ENCODE measurements at regions not wholly inside any gene's neighbourhood (a gene's known extent, or its start where the extent isn't known, plus 50 kb on each side); places are given as distances from the start of the nearest gene placed in this dataset.

DNA sequence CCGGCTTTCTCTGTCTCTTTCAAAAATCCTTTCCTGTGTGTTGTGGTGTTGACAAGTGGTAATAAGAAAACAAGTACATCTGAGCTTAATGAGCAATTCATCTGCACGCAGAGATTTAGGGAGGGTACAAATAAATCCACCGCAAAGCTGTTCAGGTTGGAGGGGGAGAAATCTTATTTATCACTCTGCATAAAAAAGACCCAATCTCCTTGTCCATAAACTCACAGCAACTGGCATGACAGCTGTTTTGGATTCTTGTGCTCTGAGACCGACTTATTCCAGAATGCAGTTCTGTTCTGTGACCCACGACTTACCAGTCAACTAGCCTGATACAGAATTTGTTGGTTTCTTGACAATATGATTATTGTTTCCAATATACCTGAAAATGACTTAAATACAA lies 380.1 kb downstream of the SOX11 start:
- H3K79me2 ChIP-seq (replicated peaks; ENCODE audit: insufficient read depth, low read length): peaks cover 38% of the 10 kb centered on the region
- no peaks in the 10 kb centered on the region for H3K9me2 ChIP-seq (ENCODE audit: insufficient read depth, low read length)
- peak overlapping the region; percentile 77 for H3K4me2 ChIP-seq (ENCODE audit: low read length)
- peak overlapping the region; percentile 35 for H2AFZ ChIP-seq (ENCODE audit: low read depth, low read length)
- H3F3A ChIP-seq (ENCODE audit: insufficient read depth, low read length, poor library complexity, severe bottlenecking): peaks cover 9% of the 10 kb centered on the region
- peak overlapping the region; percentile 74 for H3K9ac ChIP-seq (ENCODE audit: low read length)
- no peaks in the 10 kb centered on the region for H3K27me3 ChIP-seq (ENCODE audit: insufficient read depth, low read depth, low read length)
- no peaks in the 10 kb centered on the region for H3K36me3 ChIP-seq (ENCODE audit: insufficient read depth, low read length)
- peak overlapping the region; percentile 95 for H3K27ac ChIP-seq (ENCODE audit: low read length)
- no peaks in the 10 kb centered on the region for H4K20me1 ChIP-seq (ENCODE audit: insufficient read depth)
- H3K9me3 ChIP-seq (ENCODE audit: low read length): no peaks in the 10 kb centered on the region
- H3K4me3 ChIP-seq (ENCODE audit: low read length): peak overlapping the region; percentile 56
- TF ChIP-seq POLR2AphosphoS5 (IDR thresholded peaks at IDR 0.05): no peak
- TF ChIP-seq TAF1 (IDR thresholded peaks at IDR 0.05; ENCODE audit: low read depth): no peak
- no peak for TF ChIP-seq EZH2 (IDR thresholded peaks at IDR 0.05; ENCODE audit: borderline replicate concordance, insufficient read depth, low read length, poor library complexity, severe bottlenecking)
- TF ChIP-seq SMC3 (conservative IDR thresholded peaks at IDR 0.05; ENCODE audit: poor library complexity): no peak
- TF ChIP-seq RAD21 (conservative IDR thresholded peaks at IDR 0.05): no peak
- no peak for TF ChIP-seq MXI1 (conservative IDR thresholded peaks at IDR 0.05; ENCODE audit: poor library complexity, severe bottlenecking)
- TF ChIP-seq REST (IDR thresholded peaks at IDR 0.05; ENCODE audit: borderline replicate concordance): no peak
- no peak for TF ChIP-seq EP300 (conservative IDR thresholded peaks at IDR 0.05; ENCODE audit: poor library complexity, severe bottlenecking)
- no peak for TF ChIP-seq CTCF (IDR thresholded peaks at IDR 0.05; ENCODE audit: poor library complexity, severe bottlenecking)

GRCh38 chr2:6072768-6073167 lies 380.6 kb downstream of the SOX11 start:
- H3F3A ChIP-seq (ENCODE audit: insufficient read depth, low read length, poor library complexity, severe bottlenecking): peaks cover 9% of the 10 kb centered on the region
- H3K27me3 ChIP-seq (ENCODE audit: insufficient read depth, low read depth, low read length): no peaks in the 10 kb centered on the region
- peak overlapping the region; percentile 74 for H3K9ac ChIP-seq (ENCODE audit: low read length)
- peak overlapping the region; percentile 95 for H3K27ac ChIP-seq (ENCODE audit: low read length)
- TF ChIP-seq EZH2 (IDR thresholded peaks at IDR 0.05; ENCODE audit: borderline replicate concordance, insufficient read depth, low read length, poor library complexity, severe bottlenecking): no peak
- TF ChIP-seq TAF1 (IDR thresholded peaks at IDR 0.05; ENCODE audit: low read depth): no peak
- no peak for TF ChIP-seq MXI1 (conservative IDR thresholded peaks at IDR 0.05; ENCODE audit: poor library complexity, severe bottlenecking)
- no peak for TF ChIP-seq REST (IDR thresholded peaks at IDR 0.05; ENCODE audit: borderline replicate concordance)
- no peak for TF ChIP-seq SMC3 (conservative IDR thresholded peaks at IDR 0.05; ENCODE audit: poor library complexity)
- no peak for TF ChIP-seq POLR2AphosphoS5 (IDR thresholded peaks at IDR 0.05)
- no peak for TF ChIP-seq RAD21 (conservative IDR thresholded peaks at IDR 0.05)
- no peaks in the 10 kb centered on the region for H3K36me3 ChIP-seq (ENCODE audit: insufficient read depth, low read length)
- peak overlapping the region; percentile 35 for H2AFZ ChIP-seq (ENCODE audit: low read depth, low read length)
- H3K9me2 ChIP-seq (ENCODE audit: insufficient read depth, low read length): no peaks in the 10 kb centered on the region
- no peaks in the 10 kb centered on the region for H3K9me3 ChIP-seq (ENCODE audit: low read length)
- peak overlapping the region; percentile 77 for H3K4me2 ChIP-seq (ENCODE audit: low read length)
- peaks cover 38% of the 10 kb centered on the region for H3K79me2 ChIP-seq (replicated peaks; ENCODE audit: insufficient read depth, low read length)
- H3K4me3 ChIP-seq (ENCODE audit: low read length): peak overlapping the region; percentile 56
- H4K20me1 ChIP-seq (ENCODE audit: insufficient read depth): no peaks in the 10 kb centered on the region

All from neural cell (in vitro differentiated cells).